Amniotic stem cell (primary cell): ENCODE measurements at regions not wholly inside any gene's neighbourhood (a gene's known extent, or its start where the extent isn't known, plus 50 kb on each side); places are given as distances from the start of the nearest gene placed in this dataset.
"Not testable (repeated sequence)": the region's sequence is repeated elsewhere in the genome, so short reads cannot be mapped to it uniquely, and the experiment has no call there.

Experiments
- DNase-seq: peaks from one replicate; lab custom pipeline; 2025; lab: John Stamatoyannopoulos, UW

DNA sequence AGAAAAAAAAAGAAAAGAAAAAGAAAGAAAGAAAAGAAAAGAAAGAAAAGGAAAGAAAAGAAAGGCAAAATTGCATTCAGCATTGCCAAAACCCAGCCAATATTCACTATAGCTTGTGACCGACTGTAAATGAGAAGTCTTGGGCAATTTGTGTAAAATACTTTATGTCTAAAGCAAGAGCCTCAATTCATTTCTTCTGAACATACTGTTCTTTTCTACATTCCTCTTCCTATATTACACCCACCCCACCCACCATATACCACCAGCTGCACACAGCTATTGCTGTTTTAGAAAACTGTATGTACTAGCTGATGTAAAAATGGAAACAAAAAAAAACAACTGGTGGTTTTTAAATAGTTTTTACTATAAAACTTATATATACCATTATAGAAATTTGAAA lies 156.9 kb upstream of the TTC29 start:
- DNase-seq: no peak

DNA sequence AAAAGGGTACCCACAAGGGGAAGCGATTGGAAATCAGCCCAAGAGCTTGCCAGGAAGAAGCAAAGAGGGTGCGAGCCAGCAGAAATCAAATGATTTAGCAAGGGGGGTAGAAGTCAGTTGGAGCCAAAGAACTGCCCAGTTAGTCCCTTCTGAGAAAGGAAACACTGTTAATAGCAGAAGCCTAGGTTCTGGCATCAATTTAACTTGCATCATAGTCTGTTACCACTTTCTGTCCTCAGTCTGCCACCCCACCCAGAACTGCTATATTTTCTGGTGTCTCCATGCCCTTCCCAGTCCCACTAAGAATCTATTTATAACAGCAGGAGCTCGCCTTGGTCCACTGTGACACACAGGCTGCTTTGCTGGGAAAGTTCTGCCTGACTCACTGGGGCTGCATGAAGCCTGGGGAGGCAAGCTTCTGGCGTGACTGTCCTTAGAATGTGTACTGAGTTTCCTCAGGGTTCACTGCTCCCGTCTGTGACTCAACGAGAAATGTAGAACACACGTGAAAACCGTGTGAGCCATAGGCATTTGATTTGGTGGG lies 157.8 kb upstream of the TTC29 start:
- peak; percentile 97 for DNase-seq

DNA sequence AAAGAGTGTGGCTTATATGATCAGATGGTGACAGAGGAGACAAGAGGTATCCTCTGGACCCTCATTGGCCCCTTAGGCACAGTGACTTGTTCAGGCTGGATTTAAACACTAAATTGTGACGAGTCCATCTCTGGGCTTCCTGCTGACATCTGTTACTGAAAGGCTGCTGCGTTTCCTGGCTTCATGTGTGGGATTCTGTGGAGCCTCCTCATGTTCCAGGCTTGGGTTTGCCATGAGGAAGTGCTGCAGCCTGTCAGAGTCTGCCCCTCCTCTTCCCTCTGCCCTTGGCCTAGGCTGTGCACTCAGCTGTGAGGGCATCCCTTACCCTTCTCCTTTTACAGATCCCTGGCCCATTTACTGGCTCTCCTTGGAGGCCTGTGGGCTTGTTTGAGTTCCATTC lies 159.1 kb upstream of the TTC29 start:
- no peak for DNase-seq

DNA sequence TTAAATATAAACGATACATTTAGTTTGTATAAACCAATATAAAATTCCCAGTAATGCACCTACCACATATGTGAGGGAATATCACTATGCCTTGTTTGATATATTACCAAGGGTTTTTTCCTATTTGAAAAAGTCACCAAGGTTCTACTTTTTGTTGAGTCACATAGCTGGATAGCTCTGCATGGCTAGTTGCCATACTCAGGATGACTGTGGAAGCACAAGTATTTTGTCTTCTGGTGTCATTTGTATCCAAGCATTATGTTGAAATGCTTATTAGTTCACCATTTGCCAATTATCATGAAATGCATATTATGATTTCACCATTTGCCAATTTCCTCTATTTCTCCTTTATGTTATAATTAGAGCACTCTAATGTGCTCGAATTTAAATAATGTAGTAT lies 162.7 kb upstream of the TTC29 start:
- DNase-seq: no peak

DNA sequence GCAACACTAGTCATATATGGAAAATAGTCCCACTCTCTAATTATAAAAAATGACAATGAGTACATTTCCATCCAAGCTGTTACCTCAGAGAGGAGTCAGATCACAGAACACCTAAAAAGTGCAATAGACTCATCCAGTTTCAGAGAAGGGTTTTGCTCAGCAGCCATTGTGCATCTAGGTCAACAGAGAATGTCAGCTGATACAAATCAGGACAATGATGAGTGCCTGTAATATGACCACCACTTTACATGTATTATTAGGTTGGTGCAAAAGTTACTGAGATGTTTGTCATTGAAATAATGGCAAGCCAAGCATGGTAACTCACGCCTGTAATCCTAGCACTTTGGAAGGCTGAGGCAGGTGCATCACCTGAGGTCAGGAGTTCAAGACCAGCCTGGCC lies 164.1 kb upstream of the TTC29 start:
- DNase-seq: no peak

DNA sequence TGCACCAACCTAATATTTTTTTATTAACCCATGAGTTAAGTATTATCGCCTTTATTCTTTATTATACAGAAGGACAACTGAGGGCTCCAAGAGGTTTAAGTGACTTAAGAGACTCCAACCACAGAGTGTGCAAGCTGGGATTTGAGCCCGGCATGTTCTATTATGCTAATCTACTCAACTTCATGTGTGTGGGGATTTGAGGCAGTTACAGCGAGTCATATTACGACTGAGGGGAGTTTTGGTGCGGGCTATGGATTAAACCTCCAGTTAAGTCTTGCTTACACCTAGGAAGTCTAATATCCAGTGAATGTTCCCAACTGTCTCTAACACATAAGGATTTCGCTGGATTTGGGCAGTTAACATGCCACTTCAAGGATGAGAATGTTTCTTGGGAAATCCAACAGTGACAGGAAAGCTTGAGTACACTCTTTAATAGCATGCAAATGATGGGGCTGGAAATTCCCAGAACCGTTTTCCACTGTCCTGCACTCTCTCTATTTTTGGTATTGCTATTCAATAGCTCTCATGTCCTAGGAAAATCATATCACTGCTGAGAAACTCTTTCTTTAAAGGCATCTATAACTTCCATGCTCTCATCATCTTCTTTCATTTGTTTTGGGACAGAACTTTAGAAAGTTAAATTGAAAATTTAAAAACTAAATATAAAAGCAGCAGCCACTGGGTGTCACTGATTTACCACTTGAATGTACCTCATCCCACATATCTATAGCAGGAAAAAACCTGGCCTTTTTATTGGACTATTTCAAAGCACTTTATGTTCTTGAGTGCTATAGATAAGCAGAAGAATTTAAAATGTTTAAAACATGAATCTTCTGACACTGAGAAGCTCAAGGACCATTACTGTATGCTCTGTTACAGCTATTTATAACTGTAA lies 165.1 kb upstream of the TTC29 start:
- no peak for DNase-seq

DNA sequence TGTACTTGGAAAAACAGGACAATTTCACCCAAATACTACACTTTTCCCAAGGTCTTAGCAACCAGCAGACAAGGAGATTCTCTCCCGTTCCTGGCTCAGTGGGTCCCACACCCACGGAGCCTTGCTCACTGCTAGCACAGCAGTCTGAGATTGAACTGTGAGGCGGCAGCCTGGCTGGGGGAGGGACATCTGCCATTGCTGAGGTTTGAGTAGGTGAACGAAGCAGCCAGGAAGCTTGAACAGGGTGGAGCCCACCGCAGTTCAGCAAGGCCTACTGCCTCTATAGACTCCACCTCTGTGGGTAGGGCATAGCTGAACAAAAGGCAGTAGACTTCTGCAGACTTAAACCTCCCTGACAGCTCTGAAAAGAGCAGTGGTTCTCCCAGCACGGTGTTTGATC lies 166.5 kb upstream of the TTC29 start:
- not testable (repeated sequence) for DNase-seq

DNA sequence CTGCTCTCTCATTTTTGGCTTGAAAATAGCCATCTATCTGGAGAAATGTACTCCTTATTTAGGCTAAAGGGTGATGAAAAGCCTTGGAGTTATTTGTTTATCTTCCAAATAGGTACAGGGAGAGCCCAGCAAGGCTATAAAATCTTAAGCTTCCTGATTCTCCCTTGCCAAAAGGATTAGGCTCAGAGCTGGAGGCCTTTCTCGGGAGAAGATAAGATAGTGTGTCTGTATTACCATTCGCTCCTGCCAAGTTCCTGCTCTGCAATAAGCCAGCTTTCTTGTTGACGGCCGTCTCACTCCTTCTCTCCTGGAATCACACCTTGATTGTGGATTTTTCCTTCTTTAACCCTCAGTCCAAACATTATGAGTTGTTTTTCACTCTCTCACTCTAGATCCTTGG lies 171.8 kb upstream of the TTC29 start:
- no peak for DNase-seq

DNA sequence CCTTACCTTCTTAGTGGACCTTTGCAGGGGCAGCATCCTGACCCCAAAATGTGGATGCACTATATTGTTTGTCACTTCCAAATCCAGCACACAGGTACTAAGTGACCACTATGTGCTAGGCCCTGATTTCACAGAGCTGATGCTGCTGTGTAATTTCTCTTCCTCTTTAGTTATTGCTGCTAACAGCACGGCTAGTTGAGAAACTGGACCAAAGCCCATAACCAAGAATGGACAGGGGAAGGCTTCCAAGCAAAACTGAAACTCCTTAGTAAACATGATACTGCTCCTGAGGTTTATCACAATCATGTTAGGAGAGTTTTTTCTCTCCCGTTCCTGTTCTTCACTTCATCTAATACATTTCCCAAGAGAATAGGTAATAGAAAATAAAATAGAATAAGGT lies 172.9 kb upstream of the TTC29 start:
- DNase-seq: no peak

DNA sequence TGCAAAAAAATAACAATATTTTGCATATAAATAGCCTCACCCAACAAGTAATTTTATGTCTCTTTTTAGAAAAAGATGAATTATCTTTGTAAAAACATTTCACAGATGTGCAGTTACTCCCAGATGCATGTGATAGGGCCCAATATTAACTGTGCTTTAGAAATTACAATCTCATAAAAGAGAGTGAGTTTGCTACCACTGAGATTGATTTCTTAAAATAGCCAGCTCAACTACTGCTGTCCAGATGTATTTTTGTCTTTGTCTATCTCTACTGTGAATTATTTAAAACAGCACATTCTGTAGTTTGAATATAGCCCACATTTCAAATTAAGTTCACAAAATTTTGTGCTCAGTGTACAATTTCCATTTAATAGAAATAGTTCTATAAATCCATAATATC lies 177.0 kb upstream of the TTC29 start:
- no peak for DNase-seq

DNA sequence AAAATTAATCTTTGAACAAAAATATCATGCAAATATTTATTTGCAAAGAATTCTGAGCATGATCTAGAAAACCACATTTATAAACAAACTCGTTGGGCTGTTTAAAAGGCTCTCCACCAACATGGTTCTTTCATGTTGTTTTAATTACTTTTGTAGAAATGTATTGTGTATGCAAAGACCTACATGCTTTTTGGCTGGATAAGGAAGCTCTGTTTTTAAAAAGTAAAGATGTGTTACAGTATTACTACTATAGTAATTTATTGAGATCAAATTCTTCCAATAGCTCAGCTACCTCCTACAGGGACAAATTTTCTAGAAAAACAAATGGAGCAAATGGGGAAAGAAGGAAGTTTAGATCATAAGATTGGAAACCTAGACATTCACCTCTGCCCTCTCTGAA lies 177.5 kb upstream of the TTC29 start:
- no peak for DNase-seq

DNA sequence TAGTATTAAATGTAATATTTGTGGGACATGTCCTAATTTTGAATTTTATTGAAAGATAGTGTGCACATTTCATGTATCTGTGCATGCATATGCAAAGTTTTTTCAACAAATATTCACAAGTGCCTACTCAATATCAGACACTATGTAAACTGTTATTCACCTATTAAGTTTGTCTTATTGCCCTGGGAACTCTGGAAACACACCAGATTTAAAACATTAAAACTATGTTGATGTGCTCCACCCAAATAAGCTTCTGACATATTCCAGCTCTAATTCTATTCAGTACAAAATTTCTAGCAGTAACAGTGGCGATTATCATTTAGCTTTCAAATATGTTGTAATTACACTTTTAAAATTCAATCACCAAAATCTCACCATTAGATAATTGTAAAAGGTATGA lies 183.1 kb upstream of the TTC29 start:
- DNase-seq: no peak

DNA sequence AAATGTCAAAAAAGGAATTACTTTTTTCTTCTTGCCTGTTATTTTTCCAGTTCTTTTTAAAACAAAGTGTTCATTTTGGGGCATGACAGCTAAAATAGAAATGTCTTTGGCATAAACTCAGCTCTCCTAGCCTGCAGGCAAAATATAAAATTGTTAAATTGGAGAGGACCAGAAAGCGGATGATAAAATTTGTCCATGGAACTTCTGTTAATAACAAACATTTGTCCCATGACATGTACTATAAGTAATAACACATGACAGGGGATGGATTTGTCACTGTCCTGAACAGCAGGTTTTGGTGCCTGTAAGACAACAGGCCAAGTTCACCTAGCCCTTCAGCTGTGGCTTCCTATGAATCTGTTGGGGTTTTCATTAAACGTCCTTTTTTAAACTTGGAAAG lies 184.0 kb upstream of the TTC29 start:
- no peak for DNase-seq

DNA sequence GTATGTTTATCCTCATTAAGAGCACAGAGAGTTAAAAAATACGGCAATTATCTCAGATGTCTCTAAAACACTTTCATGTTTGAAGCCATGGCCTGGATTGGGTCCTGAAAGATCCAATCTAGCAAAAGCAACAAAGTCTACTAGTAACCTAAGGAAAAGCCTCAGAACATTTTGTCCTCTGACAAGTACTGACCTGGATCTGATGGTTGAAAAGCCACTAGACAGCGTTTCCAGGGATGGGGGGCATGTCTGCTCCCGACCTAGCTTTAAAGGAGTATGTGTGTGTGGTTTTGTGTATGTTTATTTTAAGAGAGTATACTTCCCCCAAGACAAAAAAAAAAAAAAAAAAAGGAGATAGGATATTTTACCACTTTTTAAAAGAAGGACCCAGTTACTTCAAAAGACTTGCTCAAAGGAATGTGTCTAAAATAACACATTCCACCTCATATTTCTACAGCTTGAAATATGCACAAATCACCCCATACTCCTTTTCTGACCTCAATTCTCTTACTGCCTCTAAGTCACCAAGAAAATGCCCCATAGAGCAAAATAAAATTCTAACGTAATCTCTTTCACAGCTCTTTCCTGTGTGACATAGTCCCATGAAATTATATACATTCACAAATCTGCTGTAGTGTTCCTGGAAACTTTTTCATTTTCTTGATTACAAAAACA lies 189.0 kb upstream of the TTC29 start:
- no peak for DNase-seq

DNA sequence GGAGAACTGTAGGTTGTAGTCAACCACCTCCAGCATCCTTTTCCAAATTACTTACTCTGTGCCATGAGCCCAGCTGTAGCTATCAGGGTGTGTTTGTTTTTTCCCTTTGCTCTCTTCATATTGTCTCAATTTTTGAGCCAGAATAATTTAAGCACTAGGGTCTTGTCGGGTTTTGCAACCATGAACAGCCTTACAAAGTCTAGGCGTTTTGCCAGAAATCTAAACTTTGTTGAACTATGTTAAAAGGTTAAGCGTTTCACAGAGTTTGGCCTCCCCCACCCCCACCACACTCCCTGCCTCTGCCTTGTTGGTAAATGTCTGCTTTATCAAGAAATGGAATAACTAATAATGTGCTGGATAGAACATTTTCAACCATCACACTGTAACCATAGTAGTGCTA lies 190.6 kb upstream of the TTC29 start:
- no peak for DNase-seq

DNA sequence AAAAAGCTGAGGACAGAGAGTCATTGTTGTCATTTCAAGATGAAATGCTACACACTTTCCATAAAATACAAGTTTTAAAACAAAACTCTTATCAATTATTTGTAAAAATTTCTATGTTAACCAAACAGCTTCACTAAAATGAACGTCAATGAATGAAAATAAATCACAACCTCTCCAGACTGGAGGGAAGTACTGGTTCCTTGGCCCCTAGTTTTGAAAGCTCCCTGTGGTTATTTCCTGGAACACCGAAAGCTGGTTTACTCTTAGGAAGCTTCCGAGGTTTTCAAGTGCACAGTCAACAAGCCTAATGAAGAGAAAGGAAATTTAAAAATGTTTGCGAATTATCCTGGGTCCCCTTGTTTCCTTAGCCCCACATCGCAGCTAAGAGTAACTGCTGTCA lies 191.1 kb upstream of the TTC29 start:
- DNase-seq: no peak

DNA sequence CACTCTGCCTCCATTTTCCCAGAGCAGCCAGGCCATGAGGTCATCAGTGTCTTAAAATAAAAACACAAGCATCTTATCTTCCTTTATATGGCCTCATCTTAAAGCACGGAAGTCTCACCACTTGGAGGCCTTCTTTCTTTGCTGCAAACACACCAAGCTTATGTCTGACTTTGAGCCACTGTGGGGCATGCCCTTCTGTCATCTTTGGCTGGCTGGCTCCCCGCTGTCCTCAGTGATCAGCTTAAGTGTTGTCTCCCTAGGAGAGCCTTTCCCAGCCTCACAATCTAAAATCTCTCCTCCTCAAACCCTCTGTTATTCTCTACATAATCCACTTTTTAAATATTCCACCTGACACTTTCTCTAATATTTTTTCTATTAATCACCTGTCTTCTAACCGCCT lies 191.6 kb upstream of the TTC29 start:
- DNase-seq: no peak

DNA sequence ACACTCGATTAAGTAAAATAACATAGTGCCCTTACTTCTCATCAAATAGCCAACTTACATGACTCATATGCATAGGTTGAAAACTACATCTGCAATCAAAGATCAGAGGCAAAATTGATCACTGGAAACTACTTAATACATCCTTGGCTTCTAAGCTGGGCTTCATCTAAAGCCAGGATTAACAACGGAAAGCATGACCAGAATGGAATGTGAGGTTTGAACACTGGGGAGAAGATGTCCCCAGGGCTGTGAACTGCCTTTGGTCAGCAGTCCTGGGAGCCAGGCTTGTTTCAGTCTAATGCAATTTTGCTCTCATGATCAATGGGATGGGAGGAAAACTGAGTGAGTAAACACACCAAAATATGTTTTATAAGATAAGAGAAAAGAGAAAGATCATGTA lies 192.5 kb upstream of the TTC29 start:
- no peak for DNase-seq

DNA sequence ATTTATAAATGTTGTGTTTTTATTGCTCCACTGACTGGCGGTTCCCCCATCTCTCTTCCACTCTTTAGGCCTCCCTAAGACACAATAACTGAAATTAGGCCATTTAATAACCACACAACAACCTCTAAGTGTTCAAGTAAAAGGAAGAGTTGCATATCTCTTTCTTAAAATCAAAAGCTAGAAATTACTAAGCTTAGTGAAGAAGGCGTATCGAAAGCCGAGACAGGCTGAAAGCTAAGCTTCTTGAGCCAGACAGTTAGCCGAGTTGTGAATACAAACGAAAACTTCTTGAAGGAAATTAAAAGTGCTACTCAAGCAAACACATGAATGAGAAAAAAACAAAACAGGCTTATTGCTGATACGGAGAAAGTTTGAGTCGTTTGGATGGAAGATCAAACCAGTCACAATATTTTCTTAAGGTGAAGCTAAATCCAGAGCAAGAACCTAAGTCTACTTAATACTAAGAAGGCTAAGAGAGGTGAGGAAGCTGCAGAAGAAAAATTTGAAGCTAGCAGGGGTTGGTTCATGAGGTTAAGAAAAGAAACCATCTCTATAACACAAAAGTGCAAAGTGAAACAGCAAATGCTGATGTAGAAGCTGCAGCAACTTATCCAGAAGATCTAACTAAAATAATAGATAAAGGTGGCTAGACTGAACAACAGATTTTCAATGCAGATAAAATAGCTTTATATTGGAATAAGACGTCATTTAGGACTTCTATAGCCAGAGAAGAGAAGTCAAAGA lies 194.0 kb upstream of the TTC29 start:
- no peak for DNase-seq

DNA sequence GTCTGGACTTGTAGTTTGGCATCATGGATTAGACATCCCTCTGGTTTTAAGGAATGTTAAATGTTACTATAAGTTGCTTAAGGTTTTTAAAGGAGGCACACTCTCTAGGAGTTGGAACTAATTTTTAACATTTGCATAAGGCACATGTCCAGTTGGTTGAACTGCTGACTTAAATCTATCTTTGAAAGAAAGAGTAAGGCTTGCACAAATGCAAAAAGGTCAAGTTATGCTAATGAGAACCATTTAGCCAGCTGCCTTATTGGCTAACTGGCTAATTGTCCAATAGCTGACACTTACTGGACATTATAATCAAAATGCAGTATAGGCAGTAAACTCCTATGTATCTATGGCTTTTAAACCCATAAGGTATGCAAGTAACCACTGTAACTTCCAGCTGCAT lies 206.1 kb upstream of the TTC29 start:
- no peak for DNase-seq

DNA sequence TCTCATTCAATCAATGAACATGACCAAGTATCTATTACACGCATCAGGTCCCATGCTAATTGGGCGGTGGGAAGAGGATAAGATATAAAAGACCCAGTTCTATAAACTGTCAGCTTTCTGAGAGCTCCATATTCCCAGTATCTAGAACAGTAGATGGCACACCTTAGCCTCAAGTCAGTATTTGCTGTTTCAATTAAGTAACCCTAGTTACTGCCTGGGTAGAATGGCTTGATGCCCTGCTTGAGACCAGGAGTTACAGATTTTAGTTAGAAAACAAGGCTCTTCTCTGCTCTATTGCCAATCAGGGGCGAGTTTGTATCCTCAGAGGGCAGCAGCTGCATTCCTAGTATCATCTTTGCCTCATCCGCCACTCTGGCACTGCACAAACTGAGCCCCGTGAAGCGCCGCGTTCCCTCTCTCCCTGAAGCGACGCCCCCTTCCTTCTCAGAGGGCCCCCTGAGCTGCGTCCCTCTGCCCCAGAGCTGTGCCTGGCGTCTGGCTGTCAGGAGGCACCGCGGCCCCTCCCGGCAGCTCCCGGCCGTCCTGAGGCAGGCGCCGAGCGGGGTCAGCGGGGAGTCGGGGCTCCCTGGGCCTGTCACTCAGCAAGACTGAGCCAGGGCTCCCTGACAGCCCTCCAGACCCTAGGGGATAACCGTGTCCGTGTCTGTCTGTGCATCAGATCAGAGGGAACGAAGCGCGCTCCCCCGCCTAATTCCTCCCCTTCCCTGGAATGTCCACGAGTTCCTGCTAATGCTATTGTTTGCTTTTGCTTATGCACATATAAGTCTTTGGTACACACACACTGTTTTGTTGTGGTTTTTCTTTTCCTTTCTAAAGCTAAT lies 212.4 kb upstream of the TTC29 start:
- DNase-seq: no peak
